Urothelium cell line (cell line): ENCODE measurements at regions not wholly inside any gene's neighbourhood (a gene's known extent, or its start where the extent isn't known, plus 50 kb on each side); places are given as distances from the start of the nearest gene placed in this dataset.
"Not testable (repeated sequence)": the region's sequence is repeated elsewhere in the genome, so short reads cannot be mapped to it uniquely, and the experiment has no call there.

Experiments used
- DNase-seq: peaks from one replicate; pipeline ENCODE4 v3.0.0; 2011; ENCODE audit warnings: low spot score, mixed read lengths
- FAIRE-seq: peaks from 2 replicates; lab custom pipeline; 2011; peaks lifted over from hg19 to GRCh38; lab: Jason Lieb, UNC

DNA sequence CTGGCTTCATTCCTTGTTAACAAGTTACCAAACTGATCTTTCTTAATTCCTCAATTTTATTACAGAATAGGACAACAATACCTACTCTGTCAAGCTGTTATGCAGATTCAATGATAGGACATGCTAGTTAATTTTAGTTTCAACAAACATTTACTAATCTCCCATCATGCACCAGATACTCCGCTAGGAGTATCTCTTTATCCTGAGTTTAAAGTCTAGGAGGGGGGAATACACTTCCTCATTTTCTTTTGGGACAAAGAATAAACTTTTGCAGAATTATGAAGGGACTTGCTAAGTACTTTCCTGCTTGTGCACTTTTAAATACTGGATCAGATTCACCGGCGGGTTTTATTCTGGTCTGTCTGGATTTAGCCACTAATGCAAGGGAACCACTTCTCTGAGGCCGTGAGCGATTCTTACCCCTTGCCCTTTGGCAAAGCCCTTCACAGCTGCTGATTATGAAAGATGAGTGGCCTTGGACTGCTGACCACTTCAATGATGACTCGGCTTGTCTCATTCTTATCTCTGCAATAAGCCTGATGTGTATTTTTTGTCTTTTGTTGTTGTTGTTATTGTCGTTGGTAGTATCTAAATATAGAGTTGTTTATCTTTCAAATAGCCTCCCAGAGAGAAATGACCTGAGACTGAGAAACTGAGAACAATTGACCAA, 73.9 kb downstream of the RMI1 start:
- DNase-seq (no peak), FAIRE-seq (no peak)

DNA sequence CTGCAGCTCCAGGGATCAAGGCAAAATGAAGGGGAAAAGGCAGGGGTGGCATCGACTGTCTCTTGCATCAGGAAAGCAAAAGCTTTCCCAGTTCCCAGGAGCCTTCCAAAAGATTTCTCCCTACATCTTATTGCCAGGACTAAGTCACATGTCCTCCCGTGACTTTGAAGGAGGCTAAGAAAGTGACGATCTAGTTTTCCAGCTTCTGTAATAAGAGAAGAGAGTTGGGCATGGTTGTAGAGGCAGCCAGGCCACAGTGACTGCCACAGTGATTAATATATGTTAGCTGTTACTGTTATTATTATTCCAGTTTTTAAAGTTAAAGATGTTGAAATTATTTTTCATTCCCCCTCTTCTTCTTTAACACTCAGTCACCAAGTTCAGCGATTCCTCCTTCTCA, 77.1 kb downstream of the RMI1 start:
- FAIRE-seq (no peak), DNase-seq (no peak)

DNA sequence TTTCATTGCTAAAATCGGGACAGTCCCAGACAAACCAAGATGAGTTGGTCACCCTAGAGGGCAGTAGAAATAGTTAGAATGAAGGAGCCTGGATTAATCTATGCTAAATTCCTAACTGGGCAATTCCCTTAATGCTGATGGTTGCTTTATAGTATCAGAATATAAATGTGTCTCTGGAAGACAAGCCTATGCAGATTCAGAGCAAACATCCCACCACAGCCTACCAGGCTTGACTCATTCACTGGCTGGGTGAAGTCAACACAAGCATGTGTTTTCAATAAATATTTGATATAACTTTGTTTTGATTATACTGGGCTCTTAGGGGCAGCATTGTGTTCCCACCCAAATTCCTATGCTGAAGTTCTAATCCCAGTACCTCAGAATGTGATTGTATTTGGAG, 79.3 kb downstream of the RMI1 start:
- DNase-seq (no peak), FAIRE-seq (no peak)

DNA sequence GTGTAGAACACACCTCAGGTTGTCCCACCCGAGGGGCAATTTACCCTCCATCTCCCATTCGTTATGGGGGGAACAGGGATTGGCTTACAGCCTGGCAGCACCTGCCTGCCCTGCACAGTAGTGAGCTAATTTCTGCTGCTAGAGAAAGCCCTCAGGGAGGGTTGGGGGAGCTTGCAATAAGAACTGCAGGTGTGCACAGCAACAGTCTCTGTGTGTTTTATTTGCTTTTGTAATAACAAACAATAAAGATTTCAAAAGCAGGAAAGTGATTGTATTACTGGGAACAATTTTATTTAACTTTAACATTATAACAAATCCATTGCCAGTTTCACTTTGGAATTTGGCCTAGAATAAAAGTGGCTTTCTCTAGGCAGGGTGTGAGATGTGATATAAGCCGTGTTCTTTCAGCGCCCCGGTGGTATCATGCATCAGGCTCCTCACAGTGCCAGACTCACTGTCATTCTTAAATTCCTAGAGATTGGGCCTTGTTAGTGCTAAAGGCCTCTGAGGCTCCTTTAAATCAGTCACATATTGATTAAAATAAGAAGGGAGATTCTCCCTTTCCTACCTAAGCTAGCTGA, 81.1 kb downstream of the RMI1 start:
- no peak for FAIRE-seq
- DNase-seq, result no peak

DNA sequence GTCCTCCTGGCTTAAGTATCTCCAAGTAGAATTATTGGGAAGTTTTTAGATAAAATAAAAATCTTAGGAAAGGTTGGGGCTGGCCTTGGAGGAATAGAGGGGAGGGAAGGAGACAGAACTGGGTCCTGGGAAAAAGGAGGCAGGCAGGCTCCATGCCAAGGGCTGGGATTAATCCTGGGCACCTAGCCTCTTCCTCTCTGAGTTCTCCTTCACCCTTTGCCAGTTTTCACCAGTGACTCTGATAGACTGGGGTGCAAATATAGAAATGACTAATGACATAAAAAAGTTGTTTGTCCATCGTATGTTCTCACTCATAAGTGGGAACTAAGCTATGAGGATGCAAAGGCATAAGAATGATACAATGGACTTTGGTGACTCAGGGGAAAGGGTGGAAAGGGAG, 81.9 kb downstream of the RMI1 start:
- DNase-seq (no peak), FAIRE-seq (no peak)

DNA sequence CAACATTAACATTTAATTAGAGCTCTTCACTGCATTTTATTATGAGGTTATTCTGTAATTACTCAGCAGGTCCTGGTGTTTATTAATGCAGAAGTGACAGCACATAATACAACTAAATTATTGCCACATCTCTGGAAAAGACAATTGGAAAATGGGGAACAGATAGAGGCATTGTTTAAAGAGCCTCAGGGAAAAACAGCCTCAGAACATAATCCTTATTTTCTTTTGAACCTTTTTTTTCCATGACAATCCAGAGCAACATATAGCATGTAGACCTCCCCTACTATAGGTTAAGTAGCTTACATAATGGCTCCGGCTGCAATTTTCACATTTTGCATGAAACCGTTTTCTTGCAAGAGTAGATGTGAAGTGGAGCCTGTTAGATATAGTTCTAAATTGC, 87.2 kb downstream of the RMI1 start:
- FAIRE-seq (no peak), DNase-seq (no peak)

DNA sequence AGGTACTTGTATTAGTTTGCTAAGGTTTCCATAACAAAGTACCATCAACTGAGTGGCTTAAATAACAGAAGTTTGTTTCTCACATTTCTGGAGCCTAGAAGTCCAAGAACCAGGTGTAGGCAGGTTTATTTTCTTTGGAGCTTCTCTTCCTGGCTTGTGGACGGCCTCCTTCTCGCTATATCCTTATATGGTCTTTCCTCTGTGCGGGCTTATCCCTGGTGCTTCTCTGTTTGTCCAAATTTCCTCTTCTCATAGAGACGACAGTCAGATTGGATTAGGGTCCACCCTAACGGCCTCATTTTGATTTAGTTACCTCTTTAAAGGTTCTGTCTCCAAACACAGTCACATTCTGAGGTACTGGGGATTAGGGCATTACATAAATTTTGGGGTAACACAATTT, 88.3 kb downstream of the RMI1 start:
- no peak for FAIRE-seq
- DNase-seq, result no peak

DNA sequence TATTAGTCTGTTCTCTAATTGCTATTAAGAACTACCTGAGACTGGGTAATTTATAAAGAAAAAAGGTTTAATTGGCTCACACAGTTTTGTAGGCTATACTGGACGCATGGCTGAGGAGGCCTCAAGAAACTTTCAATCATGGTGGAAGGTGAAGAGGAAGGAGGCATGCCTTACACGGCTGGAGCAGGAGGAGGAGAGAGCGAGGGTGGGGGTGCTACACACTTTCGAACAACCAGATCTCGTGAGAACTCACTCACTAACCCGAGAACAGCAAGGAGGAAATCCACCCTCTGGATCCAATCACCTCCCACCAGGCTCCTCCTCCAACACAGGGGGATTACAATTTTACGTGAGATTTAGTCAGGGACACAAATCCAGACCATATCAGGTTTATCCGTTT, 90.0 kb downstream of the RMI1 start:
- FAIRE-seq (no peak), DNase-seq (no peak)

DNA sequence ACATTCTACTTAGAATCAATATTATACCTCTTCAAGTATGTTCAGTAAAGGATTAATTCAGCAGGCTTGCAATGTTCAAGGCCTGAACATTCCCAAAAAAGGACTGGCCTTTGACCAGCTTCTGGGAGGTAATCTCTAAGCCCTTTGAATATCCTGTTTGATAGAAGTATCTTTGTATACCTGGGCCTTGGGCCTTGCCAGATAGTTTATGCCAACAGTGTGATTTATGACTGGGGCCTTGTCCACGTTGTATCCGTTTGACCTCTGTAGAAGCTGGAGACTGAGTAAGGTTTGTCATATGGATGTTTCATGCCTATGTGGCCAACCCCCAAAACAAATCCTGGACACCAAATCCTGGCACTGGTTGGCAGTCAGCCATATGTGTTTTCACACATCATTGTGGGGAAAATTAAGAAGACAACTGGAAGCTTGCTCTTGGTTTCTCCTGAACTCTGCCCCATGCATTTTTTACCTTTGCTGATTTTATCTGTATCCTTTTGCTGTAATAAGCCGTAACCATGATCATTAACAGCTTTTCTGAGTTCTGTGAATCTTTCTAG, 92.1 kb downstream of the RMI1 start:
- no peak for FAIRE-seq
- no peak for DNase-seq

DNA sequence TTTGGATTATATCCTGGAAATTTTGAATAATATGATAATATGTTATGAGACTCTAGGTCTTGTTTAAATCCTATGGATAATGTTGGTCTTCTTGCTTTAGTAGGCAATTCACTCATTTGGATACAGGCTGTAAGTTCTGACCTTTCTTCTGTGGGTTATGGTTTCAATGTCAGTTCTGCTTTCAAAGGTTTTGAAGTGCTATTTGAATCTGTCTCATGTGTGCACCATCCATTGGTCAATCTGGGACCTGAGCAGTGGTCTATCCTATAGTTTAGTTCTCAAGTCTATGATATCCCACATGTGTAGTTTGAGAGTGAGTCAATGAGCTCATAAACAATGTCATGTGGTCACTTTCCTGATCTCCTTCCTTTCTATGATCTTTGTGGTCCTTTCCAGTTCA, 94.4 kb downstream of the RMI1 start:
- FAIRE-seq (no peak), DNase-seq (no peak)

DNA sequence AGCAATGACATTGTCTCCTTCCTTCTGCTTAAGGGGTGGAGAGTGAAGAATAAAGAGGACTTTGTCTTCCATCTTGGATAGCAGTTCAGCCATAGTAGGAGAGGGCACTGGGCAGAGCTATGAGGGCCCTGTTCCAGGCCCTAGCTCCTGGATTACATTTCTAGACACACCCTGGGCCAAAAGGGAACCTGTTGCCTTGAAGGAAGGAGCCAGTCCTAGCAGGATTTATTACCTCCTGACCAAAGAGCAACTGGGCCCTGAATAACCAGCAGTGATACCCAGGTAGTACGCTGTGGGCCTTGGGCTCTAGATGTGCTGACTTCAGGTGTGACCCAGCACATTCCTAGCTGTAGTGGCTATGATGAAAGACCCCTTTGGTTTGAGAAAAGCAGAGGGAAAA, 95.8 kb downstream of the RMI1 start:
- FAIRE-seq (no peak), DNase-seq (no peak)

DNA sequence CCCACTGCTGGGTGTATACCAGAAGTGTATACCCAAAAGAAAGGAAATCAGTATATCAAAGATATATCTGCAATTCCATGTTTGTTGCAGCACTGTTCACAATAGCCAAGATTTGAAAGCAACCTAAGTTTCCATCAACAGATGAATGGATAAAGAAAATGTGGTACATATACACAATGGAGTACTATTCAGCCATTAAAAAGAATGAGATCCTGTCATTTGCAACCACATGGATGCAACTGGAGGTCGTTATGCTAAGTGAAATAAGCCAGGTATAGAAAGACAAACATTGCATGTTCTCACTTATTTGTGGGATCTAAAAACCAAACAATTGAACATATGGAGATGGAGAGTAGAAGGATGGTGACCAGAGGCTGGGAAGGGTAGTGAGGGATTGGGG, 97.2 kb downstream of the RMI1 start:
- not testable (repeated sequence) for DNase-seq, FAIRE-seq

DNA sequence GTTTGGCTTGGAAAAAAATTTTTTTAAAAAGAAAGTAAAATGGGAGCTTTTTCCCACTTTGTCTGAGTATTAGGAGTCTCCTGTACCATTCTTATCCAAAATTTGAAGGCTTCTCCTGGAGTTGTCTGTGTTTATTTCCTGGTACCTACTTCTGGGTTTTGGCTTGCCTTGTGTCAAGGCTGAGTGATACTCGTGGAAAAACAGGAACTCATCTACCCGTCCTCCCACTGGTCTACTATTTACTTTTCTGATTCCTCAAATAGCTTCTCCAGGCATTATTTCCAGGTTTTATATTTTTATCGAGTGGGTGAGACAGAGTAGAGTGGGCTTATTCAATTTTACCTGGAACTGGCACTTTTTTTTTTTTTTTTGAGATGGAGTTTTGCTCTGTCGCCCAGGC, 99.4 kb downstream of the RMI1 start:
- no peak for DNase-seq
- no peak for FAIRE-seq

DNA sequence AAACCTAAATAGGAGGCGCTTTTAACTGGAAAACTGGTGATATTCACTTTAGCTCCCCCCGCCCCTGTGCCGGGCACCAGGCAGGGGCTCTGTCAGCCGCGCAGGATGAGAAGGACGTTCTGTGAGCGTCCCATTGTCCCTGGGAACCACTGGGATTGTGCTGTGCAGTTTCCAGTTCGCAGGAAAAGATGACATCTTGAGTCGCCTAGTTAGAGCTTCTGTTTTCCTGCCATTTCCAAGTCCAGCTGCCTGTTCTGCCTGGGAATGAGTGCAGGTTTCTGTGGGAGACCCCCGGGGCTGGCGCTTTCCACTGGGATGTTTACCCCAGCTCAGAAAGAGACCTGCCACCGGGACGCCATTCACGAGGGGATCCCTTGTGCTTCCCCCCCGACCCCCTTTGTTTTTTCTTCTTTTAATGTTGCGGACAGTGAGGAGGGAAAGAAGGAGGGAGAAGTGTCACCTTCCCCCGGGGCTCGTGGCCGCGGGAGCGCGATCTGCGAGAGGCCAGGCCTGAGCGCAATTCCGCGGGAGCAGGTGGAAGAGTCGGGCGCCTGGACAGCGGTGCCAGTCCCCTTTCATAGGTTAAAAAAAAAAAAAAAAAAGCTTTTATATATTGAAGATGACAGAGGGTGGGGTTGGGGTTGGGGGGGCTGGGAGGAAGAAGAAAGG, 121.5 kb downstream of the RMI1 start:
- DNase-seq (no peak), FAIRE-seq (no peak)

DNA sequence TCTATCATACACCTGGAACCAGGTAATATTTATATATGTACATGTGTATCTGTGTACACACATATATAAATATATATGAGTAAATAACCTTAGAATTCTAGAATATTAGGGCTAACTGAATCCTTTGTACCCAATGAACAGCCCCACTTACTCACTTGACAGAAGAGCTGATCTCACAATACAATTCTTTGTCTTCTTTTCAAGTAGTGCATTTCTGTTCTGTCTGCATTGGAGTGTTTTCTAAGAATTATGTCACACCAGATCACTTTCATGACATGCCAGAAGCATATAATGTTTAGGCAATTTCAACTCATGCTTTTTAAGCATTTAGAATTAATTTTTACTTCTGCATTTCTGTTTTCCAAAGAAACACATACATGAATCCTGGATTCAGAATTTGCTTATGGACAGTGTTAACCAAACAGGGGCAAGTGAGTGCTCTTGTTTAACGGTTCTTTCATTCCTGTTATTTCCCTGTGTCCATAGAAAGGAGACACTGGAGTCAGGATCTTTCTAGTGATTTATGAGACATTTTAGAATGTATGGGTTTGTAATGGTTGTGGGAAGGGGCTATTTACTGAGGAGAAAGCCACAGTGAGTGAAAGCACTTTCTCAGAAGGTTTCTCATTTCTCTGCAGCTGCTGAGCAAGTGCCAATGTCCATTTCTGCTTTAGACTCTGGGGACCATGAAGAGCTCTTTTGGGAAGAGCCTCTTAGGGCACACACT, 123.2 kb downstream of the RMI1 start:
- DNase-seq (no peak), FAIRE-seq (no peak)

DNA sequence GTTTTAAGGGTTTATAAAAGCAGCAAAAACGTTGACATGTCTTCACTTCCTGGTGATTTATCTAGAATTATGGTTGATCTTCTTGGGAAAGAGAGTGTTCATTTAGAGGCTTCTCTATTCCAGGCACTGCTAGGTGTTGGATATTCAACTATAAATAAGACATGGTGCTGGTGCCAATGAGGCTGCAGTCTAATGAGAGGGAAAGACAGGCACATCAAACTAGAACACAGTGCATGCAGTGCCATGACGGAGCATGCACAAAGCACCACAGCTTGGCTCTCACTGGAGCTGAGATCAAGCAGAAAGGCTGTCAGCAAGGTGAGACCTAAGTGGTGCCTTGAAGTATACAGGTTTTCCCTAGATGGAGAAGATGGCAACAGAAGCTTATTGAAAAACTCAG, 126.5 kb downstream of the RMI1 start:
- DNase-seq (no peak), FAIRE-seq (no peak)

DNA sequence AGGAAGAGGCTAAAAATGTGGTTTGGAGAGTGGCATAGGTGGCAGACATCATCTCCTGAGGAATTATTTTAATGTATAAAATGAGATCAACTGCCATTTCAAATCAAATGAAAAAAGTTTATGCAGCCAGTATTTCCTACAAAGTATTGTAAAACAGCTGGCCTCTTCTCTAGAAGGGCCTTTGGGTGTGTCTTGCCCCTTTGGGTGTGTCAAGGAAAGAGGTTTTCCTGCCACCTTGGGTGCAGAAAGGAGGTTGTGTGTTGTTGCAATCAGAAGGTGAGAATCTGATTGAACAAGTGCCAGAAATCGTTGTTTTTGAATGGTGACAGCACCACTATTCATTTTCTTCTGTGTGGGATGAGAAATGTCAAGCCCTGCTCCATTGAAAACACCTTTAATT, 127.4 kb downstream of the RMI1 start:
- DNase-seq, result no peak
- no peak for FAIRE-seq

DNA sequence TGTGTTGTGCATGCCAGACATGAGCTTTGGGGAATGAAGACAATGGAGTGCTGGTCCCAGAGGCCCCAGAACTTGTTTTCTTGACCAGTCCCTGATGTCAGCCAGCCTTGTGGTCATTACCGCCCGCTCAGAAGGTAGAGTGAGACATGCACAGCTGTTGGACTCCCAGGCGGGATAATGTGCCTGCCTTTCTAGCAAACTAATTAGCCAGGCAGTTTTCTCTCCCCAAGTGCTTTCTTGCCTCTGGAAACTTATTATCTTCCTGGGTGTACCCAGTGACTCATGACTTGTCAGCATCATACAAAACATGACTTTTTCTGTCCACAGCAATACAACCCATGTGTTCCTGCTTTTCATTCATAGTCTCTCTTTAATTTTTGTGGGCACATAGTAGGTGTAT, 131.1 kb downstream of the RMI1 start:
- FAIRE-seq, result no peak
- DNase-seq, result no peak

DNA sequence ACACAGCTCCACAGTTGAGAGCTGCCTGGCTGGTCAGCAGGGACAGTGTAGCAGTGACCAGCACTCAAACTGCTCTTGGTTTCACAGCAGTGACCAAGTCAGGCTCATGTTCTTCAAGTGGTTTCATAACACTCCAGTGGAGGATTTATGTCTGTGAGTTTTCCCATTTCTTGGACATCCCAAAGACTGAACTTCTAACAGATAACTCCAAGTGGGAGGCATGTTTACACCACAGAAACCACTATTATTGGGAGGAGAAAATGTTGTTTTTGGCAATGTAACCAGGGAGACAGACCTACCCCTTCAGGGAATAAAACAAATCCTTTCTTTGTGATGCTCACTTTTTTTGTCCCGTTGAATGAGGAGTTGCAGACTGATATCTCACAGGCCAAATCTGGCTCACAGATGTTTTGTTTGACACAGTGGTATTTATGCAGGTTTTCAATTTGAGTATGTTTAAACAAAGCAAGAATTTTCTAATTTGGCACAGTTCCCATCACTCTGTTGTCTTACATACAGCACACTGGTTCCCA, 141.5 kb downstream of the RMI1 start:
- DNase-seq (no peak), FAIRE-seq (no peak)

DNA sequence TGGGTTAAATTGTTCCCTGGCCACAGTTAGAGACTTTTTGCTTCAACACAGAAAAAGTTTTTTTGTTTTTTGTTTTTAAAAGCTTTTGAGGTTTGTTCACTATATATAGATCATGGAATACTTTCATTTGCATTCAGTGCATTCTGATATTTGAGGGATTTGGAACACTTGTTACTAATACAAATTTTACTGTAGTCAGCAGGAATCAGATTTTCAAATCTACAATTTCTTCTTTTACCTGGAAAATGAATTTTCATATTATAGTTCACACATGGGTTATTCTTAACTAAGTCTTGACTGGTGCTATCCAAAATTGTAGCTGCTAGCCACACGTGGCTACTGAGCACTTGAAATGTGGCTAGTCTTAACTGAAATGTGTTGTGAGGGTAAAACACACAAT, 142.0 kb downstream of the RMI1 start:
- no peak for DNase-seq
- FAIRE-seq, result no peak

DNA sequence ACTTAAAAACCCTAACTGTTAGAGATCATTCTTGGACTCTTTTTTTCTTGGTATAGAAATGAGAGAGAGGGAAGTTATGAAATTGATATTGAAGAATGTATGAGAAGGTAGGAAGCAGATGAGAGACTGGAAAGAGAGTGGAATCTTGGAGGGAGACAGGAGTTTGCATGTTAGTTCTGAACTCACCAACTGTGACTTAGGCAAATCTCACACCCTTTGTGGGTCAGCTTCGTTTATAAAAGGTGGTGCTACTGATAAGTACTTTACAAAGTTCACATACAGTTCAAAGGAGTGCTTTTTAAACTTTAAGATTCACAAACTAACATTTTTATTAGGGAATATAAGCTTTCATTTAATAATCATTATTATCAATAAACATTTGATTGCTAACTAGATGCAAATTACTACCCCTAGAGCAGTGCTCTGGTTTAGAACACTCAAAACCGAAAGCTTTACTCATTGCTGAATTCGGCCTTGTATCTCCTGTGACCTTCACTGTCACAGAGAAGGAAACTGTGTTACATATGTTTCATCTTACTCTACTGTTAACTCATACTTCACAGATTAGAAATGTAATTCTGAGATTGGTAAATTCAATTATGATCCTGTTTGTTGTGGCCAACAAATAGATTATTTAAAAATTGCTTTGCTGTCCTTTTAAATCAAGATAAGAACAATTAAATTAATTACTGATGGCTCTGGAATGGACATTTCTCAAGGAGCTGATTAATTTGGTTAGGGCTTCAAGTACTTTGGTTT, 143.2 kb downstream of the RMI1 start:
- DNase-seq (no peak), FAIRE-seq (no peak)
